Left renal pelvis (tissue), 4 donors: ENCODE measurements at regions not wholly inside any gene's neighbourhood (a gene's known extent, or its start where the extent isn't known, plus 50 kb on each side); places are given as distances from the start of the nearest gene placed in this dataset.

Source experiments
- DNase-seq, 4 donors: peaks; one replicate each; pipeline ENCODE4 v3.0.0-alpha.2; 2013; ENCODE audit warnings: low read depth in 4 of 4, low spot score in 3 of 4

DNA sequence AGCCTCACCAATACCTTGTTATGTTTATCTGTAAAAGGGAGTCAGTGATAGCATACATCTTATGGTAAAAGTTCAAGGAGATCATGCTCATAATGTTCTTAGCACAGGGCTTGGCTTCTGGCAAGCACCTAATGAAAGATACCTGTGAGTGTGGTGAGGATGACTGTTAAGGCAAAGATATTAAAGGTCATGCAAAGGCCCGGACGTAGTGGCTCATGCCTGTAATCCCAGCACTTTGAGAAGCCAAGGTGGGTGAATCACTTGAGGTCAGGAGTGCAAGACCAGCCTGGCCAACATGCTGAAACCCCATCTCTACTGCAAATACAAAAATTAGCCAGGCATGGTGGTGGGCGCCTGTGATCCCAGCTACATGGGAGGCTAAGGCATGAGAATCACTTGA, 425.9 kb upstream of the TBX3 start:
- no peak for DNase-seq

DNA sequence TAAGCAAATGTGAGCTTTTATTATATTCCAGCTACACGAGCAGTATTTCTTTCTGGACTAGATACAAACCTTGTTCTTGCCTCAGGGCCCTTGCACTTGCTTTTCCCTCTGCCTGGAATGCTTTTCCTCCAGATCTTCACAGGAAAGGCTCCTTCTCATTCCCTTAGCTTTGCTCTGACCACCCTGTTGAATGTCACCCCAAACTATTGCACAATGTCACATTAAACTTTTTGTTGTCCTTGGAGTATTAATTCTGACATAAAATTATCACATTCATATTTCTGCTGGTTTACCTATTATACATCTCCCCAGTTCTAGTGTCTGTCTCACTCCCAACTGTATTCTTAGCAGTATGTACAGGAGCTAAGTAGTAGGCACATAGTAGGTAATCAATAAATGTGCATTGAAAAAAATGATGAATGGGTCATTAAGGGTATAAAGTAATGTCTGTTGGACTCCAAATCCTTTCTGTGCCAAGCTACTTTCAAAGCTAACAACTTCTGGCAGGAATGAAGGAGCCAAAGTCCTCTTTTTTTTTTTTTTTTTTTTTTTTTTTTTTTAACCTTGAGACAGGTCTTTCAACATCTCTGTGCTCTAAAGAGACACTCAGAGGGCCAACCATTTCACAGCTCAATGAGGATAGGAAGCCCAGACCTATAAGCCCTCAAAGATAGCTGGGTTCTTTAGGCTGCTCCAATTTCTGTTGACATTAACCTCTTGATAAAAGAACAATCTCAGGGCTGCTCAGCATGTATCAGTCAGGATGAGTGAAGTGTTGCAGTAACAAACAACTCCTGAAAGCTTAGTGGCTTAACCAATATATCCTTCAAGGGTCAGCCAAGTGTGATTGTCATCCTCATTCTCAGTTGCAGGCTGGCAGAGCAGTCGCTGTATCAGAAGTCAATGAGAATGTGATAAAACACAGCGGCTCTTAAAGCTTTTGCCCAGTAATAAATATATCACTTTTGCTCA, 424.4 kb upstream of the TBX3 start:
- DNase-seq: no peak

DNA sequence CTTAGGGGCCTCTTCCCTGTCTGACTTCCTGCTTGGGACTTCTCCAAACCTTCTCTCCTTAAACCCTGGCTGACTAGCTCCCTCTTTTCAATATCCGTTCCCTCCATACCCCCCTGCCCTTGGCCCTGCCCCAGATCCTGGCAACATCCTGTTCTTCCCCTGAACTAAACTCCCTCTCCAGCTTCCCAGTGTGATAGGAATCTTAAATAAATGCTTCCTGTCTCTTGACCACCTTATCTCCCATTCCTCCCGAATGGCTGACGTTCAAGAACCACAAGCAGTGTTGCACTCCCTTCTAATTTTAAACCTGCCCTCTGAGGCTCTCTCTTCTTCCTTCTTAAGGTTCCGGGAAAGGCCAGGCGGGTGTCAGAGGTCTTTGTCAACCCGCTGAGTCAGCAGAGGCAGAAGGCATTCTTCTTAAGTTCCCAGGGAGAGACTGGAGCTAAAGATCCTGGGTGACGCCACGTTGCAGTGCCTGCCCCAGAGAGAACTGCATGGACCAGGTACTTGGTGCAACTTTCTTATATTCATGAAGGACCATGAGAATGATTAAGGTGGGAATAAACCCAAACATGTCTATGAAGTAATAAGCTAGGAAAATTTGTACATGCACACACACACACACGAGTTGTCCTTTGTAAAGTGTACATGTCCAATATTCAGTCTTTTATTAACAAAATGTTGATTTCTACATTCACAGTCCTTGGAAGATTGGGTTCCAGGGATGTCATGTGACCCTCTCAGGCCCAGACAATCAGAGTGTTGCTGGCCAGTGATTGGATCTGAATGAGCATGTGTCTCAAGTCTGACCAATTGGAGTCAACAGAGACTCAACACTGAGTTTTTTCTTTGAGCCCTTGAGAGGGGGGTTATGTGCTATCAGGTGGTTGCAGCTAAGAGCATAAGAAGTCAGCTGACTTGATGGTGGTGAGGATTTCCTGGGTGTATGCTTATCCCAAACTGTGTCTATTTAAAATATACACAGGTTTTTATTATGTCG, 420.2 kb upstream of the TBX3 start:
- no peak for DNase-seq

DNA sequence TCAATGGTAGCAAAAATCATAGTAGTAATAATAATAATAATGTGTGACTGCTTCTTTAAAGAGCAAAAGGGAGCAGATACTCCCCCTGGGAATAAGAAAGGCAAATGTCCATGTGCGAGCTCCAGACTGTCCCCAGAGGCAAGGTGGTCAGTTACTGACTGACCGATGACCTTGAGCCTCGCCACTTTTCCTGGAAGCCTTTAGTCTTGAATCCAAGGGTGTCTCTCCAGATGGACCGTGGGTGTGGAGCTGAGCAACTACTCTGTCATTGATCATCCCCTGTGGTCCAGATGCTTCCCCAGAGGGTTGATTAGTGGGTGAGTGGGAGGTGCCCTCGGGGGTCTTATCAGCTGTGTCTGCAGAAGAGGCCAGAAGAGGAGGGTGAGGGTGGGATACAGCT, 418.5 kb upstream of the TBX3 start:
- DNase-seq: no peak

DNA sequence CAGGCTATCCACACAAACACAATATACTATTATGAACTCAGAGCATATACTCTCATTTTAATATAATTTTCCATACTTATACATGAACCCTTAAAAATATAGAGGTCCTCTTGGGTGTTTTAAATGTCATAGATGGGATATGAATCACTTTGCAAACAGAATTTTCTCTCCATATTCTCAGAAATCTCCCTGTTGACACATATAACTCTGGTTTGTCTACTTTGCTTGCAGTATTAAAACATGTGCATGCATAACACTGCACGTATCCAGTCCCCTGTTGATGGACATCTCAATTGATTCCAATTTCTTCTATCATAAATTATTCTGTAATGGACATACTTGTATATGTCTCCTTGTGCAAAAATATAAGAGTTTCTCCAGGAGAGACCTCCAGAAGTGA, 417.5 kb upstream of the TBX3 start:
- DNase-seq: no peak

DNA sequence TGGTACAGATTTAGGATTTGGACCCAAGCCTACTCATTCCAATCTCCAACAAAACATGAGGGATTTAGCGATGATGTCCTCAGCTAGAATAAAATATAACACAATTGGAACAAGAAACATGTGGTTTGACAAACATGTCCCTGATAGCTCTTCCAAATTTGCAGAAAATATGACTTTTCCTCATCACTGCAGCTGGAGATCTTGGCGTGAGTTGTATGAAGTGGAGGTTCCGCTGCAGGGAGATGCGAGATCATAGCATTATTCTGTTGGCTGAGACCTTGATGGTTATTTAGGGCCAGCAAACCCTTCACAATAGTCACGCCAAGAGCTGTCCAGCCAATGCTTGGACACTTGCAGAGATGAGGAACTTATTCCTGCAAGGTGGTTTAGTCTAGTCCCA, 413.4 kb upstream of the TBX3 start:
- DNase-seq: no peak

DNA sequence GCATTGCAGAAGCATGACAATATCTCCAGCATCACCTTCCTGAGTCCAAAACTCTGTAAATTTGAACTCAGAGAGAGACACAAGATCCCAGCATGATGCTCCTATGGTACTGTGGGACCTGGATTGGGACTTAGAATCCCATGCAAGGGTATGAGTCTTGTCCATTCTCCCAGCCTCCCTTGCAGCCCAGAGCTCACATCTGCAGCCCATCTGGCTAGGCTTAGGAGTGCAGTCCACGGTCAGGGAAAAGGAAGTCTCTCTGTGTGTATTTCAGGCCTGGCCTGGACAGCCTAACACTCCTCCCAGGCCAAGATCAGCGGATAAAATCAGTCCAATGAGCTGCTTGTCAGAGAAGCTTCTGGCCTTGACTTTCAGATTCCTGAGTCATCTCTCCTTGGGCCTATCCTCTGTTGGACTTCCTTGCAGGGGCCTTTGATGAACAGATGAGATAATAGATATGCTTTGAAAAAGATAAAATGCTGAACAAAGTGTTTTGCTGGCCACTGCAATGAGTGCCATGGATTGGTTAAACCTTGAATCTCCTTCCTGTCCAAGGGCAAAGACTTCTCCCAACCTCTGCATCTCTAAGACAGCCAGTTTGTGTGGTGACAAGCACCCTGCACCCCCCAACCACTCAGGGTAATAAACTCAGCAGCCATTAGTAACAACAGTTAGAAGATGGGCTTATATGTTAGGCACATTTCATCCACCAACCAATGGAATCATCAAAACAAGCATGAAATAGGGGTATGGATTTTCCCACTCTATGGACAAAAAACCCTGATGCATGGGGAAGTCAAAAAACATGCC, 412.8 kb upstream of the TBX3 start:
- DNase-seq: no peak

DNA sequence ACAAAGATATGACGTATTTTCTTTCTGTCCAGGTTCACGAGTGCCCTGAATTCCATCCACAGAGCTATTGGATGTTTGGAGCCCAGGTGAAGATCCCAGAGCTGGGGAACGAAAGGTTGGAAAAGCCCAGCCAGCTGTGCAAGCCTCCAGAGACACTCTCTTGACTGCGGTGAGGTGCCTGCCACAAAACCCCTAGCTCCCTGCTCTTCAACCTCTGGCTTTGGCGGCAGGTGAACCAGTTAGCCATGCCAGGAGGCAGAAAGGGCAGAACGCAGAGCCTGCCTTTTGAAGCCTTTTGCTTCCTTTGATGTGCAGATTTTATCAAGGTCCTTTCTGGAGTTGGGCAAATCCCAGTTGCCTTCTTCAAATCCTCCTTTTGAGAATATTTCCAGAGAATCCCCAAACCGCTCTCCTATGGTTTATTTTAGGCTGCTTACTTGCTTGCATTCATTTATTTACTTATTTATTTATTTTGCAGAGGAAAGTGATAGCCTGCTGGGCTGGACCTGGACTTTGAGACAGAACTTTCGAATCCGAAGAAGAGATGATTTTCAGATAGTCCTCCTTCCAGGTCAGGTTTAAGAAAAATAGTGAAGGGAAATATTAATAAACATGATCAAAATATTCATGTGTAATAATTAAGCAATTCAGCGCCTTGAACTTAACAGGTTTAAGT, 411.2 kb upstream of the TBX3 start:
- DNase-seq: no peak

DNA sequence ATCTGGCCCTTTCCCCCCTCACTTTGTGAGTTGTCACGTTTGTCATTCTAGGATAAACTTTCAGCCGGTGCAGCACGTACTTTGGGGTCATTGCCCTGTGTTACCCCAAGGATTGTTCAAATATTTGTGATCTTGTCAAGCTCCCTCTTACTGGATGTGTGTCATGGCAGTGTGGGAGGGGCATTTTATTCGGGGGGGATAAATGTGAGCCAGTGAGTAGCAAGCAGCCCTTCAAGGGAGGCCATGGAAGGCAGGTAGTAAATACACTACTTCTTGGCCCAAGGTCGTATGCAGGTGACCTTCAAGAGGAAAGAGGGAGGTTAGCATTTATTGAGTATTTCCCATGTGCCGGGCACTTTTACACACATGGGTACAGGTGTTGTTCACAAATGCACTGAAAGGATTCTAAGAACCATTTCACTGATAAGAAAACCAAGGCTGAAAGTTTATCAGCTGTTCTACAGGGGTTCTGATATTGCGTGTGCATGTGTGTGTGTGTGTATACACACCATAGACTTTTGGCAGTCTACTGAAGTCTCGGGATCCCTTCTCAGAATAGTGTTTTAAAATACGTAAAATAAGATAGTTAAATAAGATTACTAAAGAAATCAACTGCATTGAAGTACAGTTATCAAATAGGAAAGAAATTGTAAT, 410.3 kb upstream of the TBX3 start:
- no peak for DNase-seq

DNA sequence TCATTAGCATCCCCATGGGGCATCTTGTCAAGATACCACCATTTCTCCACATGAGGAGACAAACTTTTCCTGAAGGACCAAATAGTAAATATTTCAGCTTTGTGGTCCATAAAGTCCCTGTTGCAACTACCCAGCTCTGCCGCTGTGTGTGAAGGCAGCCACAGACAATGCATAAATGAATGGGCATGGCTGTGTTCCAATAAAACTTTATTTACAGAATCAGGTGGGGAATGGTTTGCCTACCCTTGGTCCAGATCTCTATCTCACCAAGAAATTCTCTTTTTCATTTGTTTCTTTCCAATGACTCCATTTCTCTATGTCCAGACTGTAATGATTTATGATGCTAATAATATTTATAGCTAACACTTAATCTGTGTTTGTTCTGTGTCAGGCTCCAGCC, 409.3 kb upstream of the TBX3 start:
- no peak for DNase-seq

DNA sequence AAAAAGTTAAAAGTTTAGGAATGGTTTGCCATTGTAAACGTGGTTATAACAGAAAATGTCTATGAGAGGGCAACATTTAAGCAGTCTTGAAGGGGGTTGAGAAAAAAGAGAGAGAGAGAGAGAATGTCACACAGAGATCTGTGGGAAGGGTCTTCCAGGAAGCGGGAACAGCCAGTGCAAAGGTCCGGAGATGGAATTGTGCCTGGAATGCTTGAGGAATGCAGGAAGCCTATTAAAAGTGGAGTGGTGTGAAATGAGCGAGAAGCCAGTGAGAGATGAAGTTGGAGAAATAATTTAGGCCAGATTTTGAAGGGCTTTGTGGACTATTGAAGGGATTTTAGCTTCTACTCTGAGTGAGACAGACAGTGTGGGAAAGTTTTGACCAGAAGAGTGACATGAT, 406.8 kb upstream of the TBX3 start:
- DNase-seq: no peak

DNA sequence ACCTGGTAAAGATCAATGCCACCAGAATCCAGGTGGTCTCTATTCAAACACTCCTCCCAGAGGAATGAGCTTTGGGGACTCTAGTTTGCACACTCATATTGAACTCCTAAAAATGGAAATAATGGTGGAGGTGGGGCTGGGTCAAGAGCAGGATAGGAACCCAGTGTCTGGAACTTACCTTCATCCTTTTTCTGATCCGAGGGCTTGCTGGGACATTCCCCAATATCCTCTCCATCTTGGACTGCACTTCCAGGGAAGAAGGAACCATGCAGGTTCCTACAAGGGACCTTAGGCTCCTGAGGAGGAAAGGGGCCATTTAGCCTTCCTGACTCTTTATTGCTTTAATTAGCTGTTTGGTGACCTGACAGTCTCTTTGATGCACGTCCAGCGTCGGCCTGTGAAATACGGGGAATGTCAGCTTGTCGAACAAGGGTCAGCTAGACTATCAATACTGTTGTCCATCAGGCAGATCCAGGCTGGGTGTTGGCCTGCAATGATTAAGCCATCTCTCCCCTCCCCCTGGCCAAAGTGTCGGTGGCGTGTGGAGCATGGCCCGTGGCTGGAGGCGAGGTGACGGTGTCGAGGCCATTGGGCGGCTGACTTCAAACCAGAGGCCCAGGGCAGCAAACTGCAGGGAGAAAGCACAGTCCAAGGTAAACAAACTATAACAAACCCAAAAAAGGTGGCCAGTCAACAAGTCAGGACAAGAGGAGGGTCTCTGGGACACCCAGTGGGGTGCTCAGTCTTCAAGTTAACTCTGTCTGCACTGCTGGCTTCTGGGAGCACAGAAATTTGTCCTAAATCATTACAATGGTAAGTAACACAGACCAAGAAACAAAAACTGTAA, 405.2 kb upstream of the TBX3 start:
- no peak for DNase-seq

DNA sequence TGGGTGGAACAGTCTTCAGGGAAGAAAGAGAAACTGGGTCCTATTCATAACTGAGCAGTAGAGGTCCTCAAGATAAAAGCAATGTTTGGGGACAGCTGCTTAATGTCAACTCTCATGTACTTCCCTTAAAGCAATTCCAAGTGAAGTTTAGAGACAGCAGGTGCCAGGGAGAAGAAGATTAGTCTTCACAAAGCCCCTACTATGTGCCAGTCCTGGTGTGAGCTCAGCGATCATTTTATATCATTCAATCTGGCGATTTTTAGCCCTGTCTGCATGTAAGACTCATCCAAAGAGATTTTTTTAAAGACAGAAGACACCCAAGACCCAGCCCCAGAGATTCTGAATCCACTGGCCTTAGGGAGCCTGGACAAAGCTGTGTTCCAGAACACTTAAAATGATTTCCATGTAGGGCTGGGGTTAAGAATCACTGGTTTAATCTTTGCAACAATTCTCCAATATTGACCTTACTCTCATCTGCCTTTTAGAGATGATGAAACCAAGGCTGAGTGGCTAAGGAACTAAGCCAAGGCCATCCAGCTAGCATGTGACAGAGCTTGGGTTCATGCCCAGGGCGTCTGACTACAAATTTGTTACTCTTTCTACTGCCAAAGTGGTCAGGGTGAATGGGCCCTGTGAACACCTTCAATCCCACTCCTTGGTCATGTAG, 404.5 kb upstream of the TBX3 start:
- no peak for DNase-seq

DNA sequence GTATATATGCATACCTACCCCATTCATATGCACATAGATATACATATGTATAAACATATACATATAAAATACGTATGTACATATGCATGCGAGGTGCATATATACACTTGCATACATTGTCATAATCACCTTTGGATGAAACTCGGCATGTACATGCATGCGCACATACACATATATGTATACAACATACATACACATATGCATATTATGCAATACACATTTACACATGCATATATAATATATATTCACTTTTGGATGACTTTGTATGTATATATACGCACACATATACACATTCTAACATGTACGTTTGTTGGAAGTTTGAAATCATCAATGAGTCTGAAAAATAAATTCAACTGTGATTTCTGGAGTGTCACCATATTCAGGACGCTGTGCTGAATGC, 401.6 kb upstream of the TBX3 start:
- no peak for DNase-seq

DNA sequence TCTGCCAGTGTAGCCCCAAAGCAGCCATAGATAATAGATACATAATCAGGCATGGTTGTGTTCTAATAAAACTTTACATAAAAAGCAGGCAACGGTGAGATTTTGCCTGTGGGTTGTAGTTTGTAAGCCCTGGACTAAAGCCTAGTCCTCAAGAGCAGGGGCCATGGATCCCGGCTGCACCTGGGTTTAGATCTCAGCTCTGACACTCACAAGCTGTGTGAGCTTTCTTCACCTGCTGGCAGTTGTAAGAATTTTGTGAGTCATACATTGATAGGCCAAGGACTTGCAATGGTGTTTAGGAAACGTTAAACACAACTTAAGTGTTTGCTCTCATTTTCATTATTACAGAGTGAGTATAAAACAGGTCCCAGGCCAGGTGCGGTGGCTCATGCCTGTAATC, 395.8 kb upstream of the TBX3 start:
- DNase-seq: no peak

DNA sequence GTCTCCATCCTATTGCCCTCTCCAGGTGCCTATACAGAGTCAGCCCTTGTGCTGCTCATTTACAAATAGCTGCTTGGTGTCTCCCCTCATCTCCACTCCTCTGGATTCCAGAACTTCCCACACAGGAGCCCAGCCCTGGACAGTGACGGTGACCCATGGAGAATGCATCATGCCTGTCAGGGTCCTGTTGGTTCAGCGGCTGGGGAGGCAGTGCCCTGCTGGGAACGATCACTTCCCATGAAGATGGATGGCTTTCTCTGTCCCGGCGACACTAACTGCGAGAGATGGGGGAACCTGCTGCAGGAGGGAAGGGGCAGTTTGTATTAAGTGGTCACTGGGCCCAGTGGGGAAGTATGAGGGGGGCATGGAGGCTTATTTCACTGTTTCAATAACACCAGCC, 395.0 kb upstream of the TBX3 start:
- no peak for DNase-seq

DNA sequence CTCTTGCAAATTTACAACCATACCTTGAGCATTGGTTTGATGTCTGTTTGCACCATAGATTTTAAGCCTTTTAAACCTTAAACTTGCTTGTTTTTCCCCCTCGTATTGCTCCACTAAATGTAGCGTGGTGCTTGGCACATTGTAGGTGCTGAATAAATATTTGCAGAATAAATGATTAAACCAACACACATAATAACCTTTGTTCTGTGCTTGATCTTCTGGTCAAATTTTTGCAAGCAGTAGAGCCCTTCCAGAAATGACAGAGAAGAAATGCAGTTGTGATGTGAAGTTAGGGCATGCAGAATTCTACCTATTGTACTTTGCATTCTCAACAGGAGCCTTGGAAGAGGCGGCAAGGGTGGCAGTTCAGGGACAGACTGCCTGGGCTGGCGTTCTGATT, 394.4 kb upstream of the TBX3 start:
- DNase-seq: no peak

DNA sequence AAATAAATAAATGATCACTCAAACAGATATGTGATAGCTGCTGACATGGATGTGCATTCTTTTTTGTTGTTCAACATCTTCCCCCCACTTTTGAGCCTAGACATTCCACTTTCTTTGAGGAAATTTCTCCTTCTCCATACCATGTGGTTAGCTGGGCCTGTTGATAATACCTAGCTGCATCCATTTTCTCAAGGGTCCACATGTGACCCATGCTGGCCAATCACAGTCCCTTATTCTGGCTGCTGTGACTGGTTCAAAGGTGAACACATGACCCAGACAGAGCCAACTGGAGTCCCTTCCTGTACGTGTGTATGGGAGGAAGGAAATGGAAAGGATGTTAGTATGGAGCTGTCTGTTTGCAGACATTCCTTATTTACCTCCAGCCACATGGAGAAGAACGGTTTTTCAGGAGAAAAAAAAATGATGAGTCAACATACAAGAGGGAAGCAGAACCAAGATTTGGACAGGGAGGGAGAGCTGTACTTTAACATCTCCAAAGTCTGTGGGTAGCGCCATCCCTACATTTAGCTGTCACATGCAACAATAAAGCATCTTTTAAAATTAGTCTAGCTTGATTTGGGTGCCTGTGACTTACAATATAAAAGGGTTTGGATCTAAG, 391.7 kb upstream of the TBX3 start:
- no peak for DNase-seq
